Upper lobe of left lung (tissue), 4 donors: ENCODE measurements at regions not wholly inside any gene's neighbourhood (a gene's known extent, or its start where the extent isn't known, plus 50 kb on each side); places are given as distances from the start of the nearest gene placed in this dataset.

ENCODE experiments used
- CTCF ChIP-seq, 6 experiments: fragments of 450-650 bp in 4 of 6; fragments of 200-600 bp in 2 of 6; sonication (generic) in 2 of 6; IDR thresholded peaks; one replicate each; pipeline ENCODE4 v1.5.1; 2016 to 2019; ENCODE audit warnings: antibody characterized with exemption in 6 of 6
- POLR2A ChIP-seq, 4 donors: fragments of 450-650 bp; IDR thresholded peaks; one replicate each; pipeline ENCODE4 v1.5.1; 2016 to 2017; ENCODE audit warnings: antibody characterized with exemption in 4 of 4, mild to moderate bottlenecking in 2 of 4

- no peak for TF ChIP-seq CTCF (IDR thresholded peaks at IDR 0.05)
- TF ChIP-seq POLR2A (IDR thresholded peaks at IDR 0.05), result no peak
Observed at GRCh38 chr3:25144430-25144829, 283.6 kb upstream of the RARB start.
